ENCODE measurements at regions not wholly inside any gene's neighbourhood (a gene's known extent, or its start where the extent isn't known, plus 50 kb on each side); places are given as distances from the start of the nearest gene placed in this dataset.
"Not testable (repeated sequence)": the region's sequence is repeated elsewhere in the genome, so short reads cannot be mapped to it uniquely, and the experiment has no call there.

GRCh38 chr9:63820383-63820782 is 1464.6 kb downstream of the FOXD4L5 start:
- BruUV-seq (replicated peaks); CTCF ChIA-PET: not testable (repeated sequence)

More at GRCh38 chr9:63820383-63820782, 1464.6 kb downstream of the FOXD4L5 start:
- H3K36me3 ChIP-seq (ENCODE audit: control insufficient read depth, insufficient read depth, low read length); POLR2A ChIA-PET (ENCODE audit: unreplicated experiment); H3K79me1 ChIP-seq (ENCODE audit: low read depth in 1 of 2, low read length in 2 of 2); intact Hi-C loops (cut with micrococcal nuclease); H3K4me2 ChIP-seq (ENCODE audit: low read depth, low read length); H2AK5ac ChIP-seq (ENCODE audit: low read depth, low read length); in situ Hi-C loops (cut with MboI; ENCODE audit: low sequenced_read_pairs); H4K91ac ChIP-seq (ENCODE audit: insufficient read depth, low read depth, low read length); H2BK120ac ChIP-seq (ENCODE audit: low read depth, low read length); H3K56ac ChIP-seq (ENCODE audit: extremely low read depth, insufficient read depth, low read length); H3K27me3 ChIP-seq (ENCODE audit: control insufficient read depth, insufficient read depth, low read length); H2AK9ac ChIP-seq (replicated peaks; ENCODE audit: low read depth, low read length, poor library complexity); H2BK15ac ChIP-seq (ENCODE audit: low read depth, low read length); ATAC-seq (ENCODE audit: low read depth); H4K8ac ChIP-seq (ENCODE audit: low read depth in 2 of 2, low read length in 2 of 2); H2BK20ac ChIP-seq (ENCODE audit: low read depth, low read length); H4K20me1 ChIP-seq (ENCODE audit: insufficient read depth, low read length); H3K4me3 ChIP-seq (ENCODE audit: insufficient read depth, low read depth, low read length); H3K4me1 ChIP-seq (ENCODE audit: control insufficient read depth, insufficient read depth, low read length); H3K9ac ChIP-seq (ENCODE audit: low read depth, low read length); H3K27ac ChIP-seq (ENCODE audit: insufficient read depth, low read length); H3K4ac ChIP-seq (ENCODE audit: low read depth, low read length); H3K18ac ChIP-seq (ENCODE audit: low read depth, low read length); H3K14ac ChIP-seq (replicated peaks; ENCODE audit: low read depth, low read length); H4K5ac ChIP-seq (ENCODE audit: low read depth, low read length); DNase-seq; H3K23ac ChIP-seq (ENCODE audit: low read depth, low read length); H2AFZ ChIP-seq (replicated peaks; ENCODE audit: low read length, poor library complexity); H3K9me1 ChIP-seq (ENCODE audit: insufficient read depth, low read length); H2BK5ac ChIP-seq (ENCODE audit: low read depth, low read length, poor library complexity, severe bottlenecking); dilution Hi-C loops (cut with HindIII; ENCODE audit: low sequenced_read_pairs, unreplicated experiment): not testable (repeated sequence)
- peaks cover 16% of the 10 kb centered on the region for H3K9me3 ChIP-seq (ENCODE audit: control insufficient read depth, insufficient read depth, low read length)
- 79% methylated on average over 2 of the region's 3 CpGs; no CpG with 5 or more reads in 1 of the 2 experiments for WGBS, 2 experiments (ENCODE audit: extremely low coverage in 2 of 2, insufficient read length in 1 of 2)
